HepG2 (cell line): ENCODE measurements at regions not wholly inside any gene's neighbourhood (a gene's known extent, or its start where the extent isn't known, plus 50 kb on each side); places are given as distances from the start of the nearest gene placed in this dataset.

Experiments
- ATAC-seq: fragments of 200-7000 bp; cut with Tn5 transposase; 3 replicates; pipeline ENCODE4 v1.9.1; 2020; ENCODE audit warnings: mild to moderate bottlenecking, moderate library complexity
- BruUV-seq: library from RNA; stranded (reverse); fragments of 400-500 nt; replicated peaks from 2 replicates; lab custom pipeline; 2021; lab: Mats Ljungman, UMichigan
- CTCF ChIA-PET: fragments of 300-600 bp; formaldehyde crosslinking; extraction: SDS; loops from one replicate; lab custom pipeline; 2021; ENCODE audit warnings: low total read pairs, inconsistent platforms, low intra/inter-chr PET ratio; lab: Yijun Ruan, JAX
- POLR2A ChIA-PET: fragments of 350-600 bp; sonication (Branson Sonifier 250); formaldehyde crosslinking; loops from one replicate; lab custom pipeline; 2020; ENCODE audit warnings: antibody characterized with exemption, inconsistent platforms; lab: Yijun Ruan, JAX
- DNase-seq: peaks from one replicate; pipeline ENCODE4 v3.0.0-alpha.2; 2015; ENCODE audit warnings: low spot score
- FAIRE-seq: peaks from 3 replicates; lab custom pipeline; 2011; peaks lifted over from hg19 to GRCh38; lab: Jason Lieb, UNC
- H2AFZ ChIP-seq: one replicate; pipeline ENCODE4 v1.6.1; 2011; ENCODE audit warnings: low read length, inconsistent platforms
- H3K27ac ChIP-seq: fragments of 300-600 bp; 3 replicates; pipeline ENCODE4 v1.8.0; 2011; ENCODE audit warnings: mixed run types, mild to moderate bottlenecking, mixed read lengths, low read length, inconsistent platforms; ENCODE audit not compliant: insufficient read depth; ENCODE audit errors: extremely low read length
- H3K27me3 ChIP-seq, 2 experiments: fragments of 200-600 bp in 1 of 2; 2 replicates in 1 of 2; 3 replicates in 1 of 2; pipeline versions ENCODE4 v1.6.0 to v1.8.0; 2011; ENCODE audit warnings: low read length in 2 of 2, mild to moderate bottlenecking in 2 of 2, moderate library complexity in 2 of 2, inconsistent platforms in 1 of 2; ENCODE audit not compliant: insufficient read depth in 2 of 2, control insufficient read depth in 1 of 2
- H3K36me3 ChIP-seq, 2 experiments: fragments of 200-600 bp in 1 of 2; replicated peaks in 1 of 2; 2 replicates in 1 of 2; 3 replicates in 1 of 2; pipeline versions ENCODE4 v1.5.1 to v1.8.0; 2011; ENCODE audit warnings: low read length in 2 of 2, inconsistent platforms in 1 of 2; ENCODE audit not compliant: insufficient read depth in 2 of 2, control insufficient read depth in 1 of 2
- H3K4me1 ChIP-seq: 2 replicates; pipeline ENCODE4 v1.5.1; 2012; ENCODE audit warnings: low read length, inconsistent platforms; ENCODE audit not compliant: insufficient read depth
- H3K4me2 ChIP-seq: 2 replicates; pipeline ENCODE4 v1.6.0; 2011; ENCODE audit warnings: low read depth, low read length, inconsistent platforms
- H3K4me3 ChIP-seq, 3 experiments: fragments of 200-600 bp in 1 of 3; sonication (generic), shearing (Covaris generic) in 1 of 3; replicated peaks in 1 of 3; 2 replicates each; pipeline ENCODE4 v1.5.1; 2011 to 2016; ENCODE audit warnings: low read length in 3 of 3, inconsistent platforms in 2 of 3, low read depth in 2 of 3, mild to moderate bottlenecking in 2 of 3, control low read depth in 1 of 3, mixed read lengths in 1 of 3; ENCODE audit not compliant: insufficient read depth in 1 of 3
- H3K79me2 ChIP-seq: one replicate; pipeline ENCODE4 v1.6.1; 2011; ENCODE audit warnings: low read length, inconsistent platforms; ENCODE audit not compliant: insufficient read depth
- H3K9ac ChIP-seq: 2 replicates; pipeline ENCODE4 v1.6.0; 2011; ENCODE audit warnings: mild to moderate bottlenecking, low read depth, low read length, inconsistent platforms; ENCODE audit not compliant: insufficient read depth
- H3K9me3 ChIP-seq: 2 replicates; pipeline ENCODE4 v1.5.1; 2012; ENCODE audit warnings: mild to moderate bottlenecking, low read length
- H4K20me1 ChIP-seq: 2 replicates; pipeline ENCODE4 v1.6.0; 2011; ENCODE audit warnings: inconsistent platforms, mild to moderate bottlenecking, low read length, moderate library complexity; ENCODE audit not compliant: insufficient read depth
- ARNT2 ChIP-seq: sonication (generic); formaldehyde crosslinking; IDR thresholded peaks from 2 replicates; pipeline ENCODE4 v1.8.0; 2022; ENCODE audit warnings: mild to moderate bottlenecking, low read depth, missing genetic modification reagents, moderate library complexity
- CAMTA2 ChIP-seq: sonication (generic); formaldehyde crosslinking; IDR thresholded peaks from 2 replicates; pipeline ENCODE4 v1.4.0; 2020; ENCODE audit warnings: mild to moderate bottlenecking, missing genetic modification reagents, borderline replicate concordance
- CC2D1A ChIP-seq: sonication (generic); formaldehyde crosslinking; IDR thresholded peaks from 2 replicates; pipeline ENCODE4 v1.8.1; 2023; ENCODE audit warnings: mild to moderate bottlenecking, missing genetic modification reagents
- MLLT10 ChIP-seq: sonication (generic); formaldehyde crosslinking; IDR thresholded peaks from 2 replicates; pipeline ENCODE4 v1.4.0; 2020; ENCODE audit warnings: missing genetic modification reagents
- SYNCRIP ChIP-seq: fragments of 200-400 bp; formaldehyde crosslinking; IDR thresholded peaks from 2 replicates; pipeline ENCODE4 v1.6.1; 2018; ENCODE audit warnings: mild to moderate bottlenecking, low read depth, low read length; ENCODE audit not compliant: insufficient read depth
- ZNF263 ChIP-seq: sonication (generic); formaldehyde crosslinking; IDR thresholded peaks from 2 replicates; pipeline ENCODE4 v1.4.0; 2020; ENCODE audit warnings: missing genetic modification reagents
- ZNF30 ChIP-seq: sonication (generic); formaldehyde crosslinking; IDR thresholded peaks from 2 replicates; pipeline ENCODE4 v1.5.0; 2020; ENCODE audit warnings: mild to moderate bottlenecking, missing genetic modification reagents
- ZNF672 ChIP-seq: sonication (generic); formaldehyde crosslinking; IDR thresholded peaks from 2 replicates; pipeline ENCODE4 v1.8.1; 2022; ENCODE audit warnings: missing genetic modification reagents
- WGBS: methylation state at CpG from one replicate; pipeline ENCODE4 v1.1.6; 2017; ENCODE audit warnings: low lambda C conversion rate; 5-methylcytosine and 5-hydroxymethylcytosine counted together
- in situ Hi-C: cut with HindIII; loops from 2 replicates; pipeline ENCODE4 v1.10.0; 2017; ENCODE audit warnings: low pct_unique_long_range_greater_than_20kb; ENCODE audit not compliant: extremely low pct_ligation_motif_present
- intact Hi-C: fragments of 100-400 bp; cut with micrococcal nuclease; formaldehyde crosslinking; loops from one replicate; pipeline ENCODE4 v1.10.0; 2022; ENCODE audit not compliant: unreplicated experiment
- TF ChIP-seq, protein P1 (sequence below): sonication (generic); formaldehyde crosslinking; IDR thresholded peaks from 2 replicates; pipeline ENCODE4 v1.4.0; 2020; ENCODE audit warnings: mild to moderate bottlenecking, low read depth, missing genetic modification reagents
- TF ChIP-seq, protein P2 (sequence below): IDR thresholded peaks from 2 replicates; pipeline ENCODE4 v1.6.1; 2016; ENCODE audit warnings: missing compliant biosample characterization, missing genetic modification reagents, borderline replicate concordance
- TF ChIP-seq, protein P3 (sequence below): IDR thresholded peaks from 2 replicates; pipeline ENCODE4 v1.6.1; 2016; ENCODE audit warnings: missing compliant biosample characterization, missing genetic modification reagents, borderline replicate concordance
- TF ChIP-seq, protein P4 (sequence below): sonication (generic); formaldehyde crosslinking; IDR thresholded peaks from 2 replicates; pipeline ENCODE4 v1.5.0; 2020; ENCODE audit warnings: missing genetic modification reagents
- TF ChIP-seq, protein P5 (sequence below): sonication (generic); formaldehyde crosslinking; IDR thresholded peaks from 2 replicates; pipeline ENCODE4 v1.8.1; 2023; ENCODE audit warnings: mild to moderate bottlenecking, inconsistent platforms, moderate library complexity, missing genetic modification reagents, borderline replicate concordance

DNA sequence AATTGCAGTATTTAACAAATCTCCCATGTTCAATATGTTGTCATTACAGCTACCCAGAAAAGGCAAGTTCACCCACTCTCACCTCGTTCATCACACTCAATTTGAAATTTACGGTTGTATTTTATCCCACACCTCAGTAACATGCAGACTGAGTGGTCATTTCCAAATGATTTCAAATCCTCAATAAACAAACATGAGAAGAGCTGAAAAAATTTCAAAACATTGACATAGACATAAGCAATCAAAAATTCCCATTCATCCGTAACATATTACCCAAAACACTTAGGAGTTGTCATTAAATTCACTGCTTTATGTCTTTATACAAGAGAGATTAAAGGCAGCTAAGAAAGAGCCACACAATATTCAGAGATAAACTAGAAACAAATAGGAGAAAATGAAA is 61.7 kb upstream of the NEBL start:
- no TSS peak for BruUV-seq
- no peak overlapping the region for H2AFZ ChIP-seq
- ATAC-seq, result no peak
- H3K4me3 ChIP-seq, result no peak overlapping the region
- FAIRE-seq, result no peak
- POLR2A ChIA-PET, result no interaction called here
- intact Hi-C loops (no loop called here), in situ Hi-C loops (no loop called here)
- H3K4me1 ChIP-seq, result no peaks in the 10 kb centered on the region
- H3K27me3 ChIP-seq, result no peaks in the 10 kb centered on the region
- CTCF ChIA-PET, result no interaction called here
- no peaks in the 10 kb centered on the region for H3K9me3 ChIP-seq
- TF ChIP-seq, protein P1, sequence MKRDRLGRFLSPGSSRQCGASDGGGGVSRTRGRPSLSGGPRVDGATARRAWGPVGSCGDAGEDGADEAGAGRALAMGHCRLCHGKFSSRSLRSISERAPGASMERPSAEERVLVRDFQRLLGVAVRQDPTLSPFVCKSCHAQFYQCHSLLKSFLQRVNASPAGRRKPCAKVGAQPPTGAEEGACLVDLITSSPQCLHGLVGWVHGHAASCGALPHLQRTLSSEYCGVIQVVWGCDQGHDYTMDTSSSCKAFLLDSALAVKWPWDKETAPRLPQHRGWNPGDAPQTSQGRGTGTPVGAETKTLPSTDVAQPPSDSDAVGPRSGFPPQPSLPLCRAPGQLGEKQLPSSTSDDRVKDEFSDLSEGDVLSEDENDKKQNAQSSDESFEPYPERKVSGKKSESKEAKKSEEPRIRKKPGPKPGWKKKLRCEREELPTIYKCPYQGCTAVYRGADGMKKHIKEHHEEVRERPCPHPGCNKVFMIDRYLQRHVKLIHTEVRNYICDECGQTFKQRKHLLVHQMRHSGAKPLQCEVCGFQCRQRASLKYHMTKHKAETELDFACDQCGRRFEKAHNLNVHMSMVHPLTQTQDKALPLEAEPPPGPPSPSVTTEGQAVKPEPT (CRISPR knock-in tag), result no peak
- TF ChIP-seq ARNT2 (CRISPR knock-in tag) (no peak), ZNF263 (CRISPR knock-in tag) (no peak), MLLT10 (CRISPR knock-in tag) (no peak)
- H3K79me2 ChIP-seq, result no peaks in the 10 kb centered on the region
- WGBS, result 6% methylated on average over 3 of the region's 3 CpGs
- no peak overlapping the region for H3K4me2 ChIP-seq
- H3K36me3 ChIP-seq, result no peaks in the 10 kb centered on the region
- H3K27ac ChIP-seq, result no peak overlapping the region
- DNase-seq, result no peak
- H3K9ac ChIP-seq, result no peak overlapping the region
- H4K20me1 ChIP-seq, result no peaks in the 10 kb centered on the region

DNA sequence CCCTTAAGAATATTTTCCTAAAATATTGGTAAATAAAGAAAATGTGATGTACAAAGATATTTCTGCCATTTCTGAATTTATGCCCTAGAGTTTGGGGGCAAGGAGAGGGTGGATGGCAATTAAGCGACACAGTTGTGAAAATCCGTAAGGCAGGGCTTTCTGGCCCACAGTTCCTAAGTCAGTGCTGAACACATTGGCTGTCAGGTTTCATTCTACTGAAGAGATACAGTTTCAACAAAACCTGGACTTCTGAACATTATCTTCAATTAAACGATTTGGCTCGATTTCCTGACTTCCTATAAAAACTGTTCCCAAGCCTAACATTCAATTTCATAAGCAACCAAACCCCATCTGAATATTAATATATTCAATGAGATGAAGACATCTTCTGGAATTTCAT is 61.1 kb upstream of the NEBL start:
- no peak for DNase-seq
- Histone ChIP-seq H3K9me3 (no peaks in the 10 kb centered on the region), H3K4me1 (no peaks in the 10 kb centered on the region), H4K20me1 (no peaks in the 10 kb centered on the region), H3K9ac (no peak overlapping the region), H3K79me2 (no peaks in the 10 kb centered on the region), H3K27ac (no peak overlapping the region), H3K4me3 (no peak overlapping the region), H2AFZ (no peak overlapping the region), H3K4me2 (no peak overlapping the region), H3K36me3 (no peaks in the 10 kb centered on the region), H3K27me3 (no peaks in the 10 kb centered on the region)
- in situ Hi-C loops (no loop called here), intact Hi-C loops (no loop called here)
- ChIA-PET POLR2A (no interaction called here), CTCF (no interaction called here)
- BruUV-seq, result no TSS peak
- ATAC-seq, result no peak
- WGBS, result 45% methylated on average over 4 of the region's 4 CpGs
- FAIRE-seq, result no peak
- TF ChIP-seq, protein P2, sequence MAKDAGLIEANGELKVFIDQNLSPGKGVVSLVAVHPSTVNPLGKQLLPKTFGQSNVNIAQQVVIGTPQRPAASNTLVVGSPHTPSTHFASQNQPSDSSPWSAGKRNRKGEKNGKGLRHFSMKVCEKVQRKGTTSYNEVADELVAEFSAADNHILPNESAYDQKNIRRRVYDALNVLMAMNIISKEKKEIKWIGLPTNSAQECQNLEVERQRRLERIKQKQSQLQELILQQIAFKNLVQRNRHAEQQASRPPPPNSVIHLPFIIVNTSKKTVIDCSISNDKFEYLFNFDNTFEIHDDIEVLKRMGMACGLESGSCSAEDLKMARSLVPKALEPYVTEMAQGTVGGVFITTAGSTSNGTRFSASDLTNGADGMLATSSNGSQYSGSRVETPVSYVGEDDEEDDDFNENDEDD (CRISPR knock-in tag), result no peak
- no peak for TF ChIP-seq CAMTA2 (CRISPR knock-in tag)
- no peak for TF ChIP-seq CC2D1A
- TF ChIP-seq, protein P3, sequence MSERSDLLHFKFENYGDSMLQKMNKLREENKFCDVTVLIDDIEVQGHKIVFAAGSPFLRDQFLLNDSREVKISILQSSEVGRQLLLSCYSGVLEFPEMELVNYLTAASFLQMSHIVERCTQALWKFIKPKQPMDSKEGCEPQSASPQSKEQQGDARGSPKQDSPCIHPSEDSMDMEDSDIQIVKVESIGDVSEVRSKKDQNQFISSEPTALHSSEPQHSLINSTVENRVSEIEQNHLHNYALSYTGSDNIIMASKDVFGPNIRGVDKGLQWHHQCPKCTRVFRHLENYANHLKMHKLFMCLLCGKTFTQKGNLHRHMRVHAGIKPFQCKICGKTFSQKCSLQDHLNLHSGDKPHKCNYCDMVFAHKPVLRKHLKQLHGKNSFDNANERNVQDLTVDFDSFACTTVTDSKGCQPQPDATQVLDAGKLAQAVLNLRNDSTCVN (CRISPR knock-in tag), result no peak
- no peak for TF ChIP-seq ZNF672 (CRISPR knock-in tag)
- no peak for TF ChIP-seq SYNCRIP
- TF ChIP-seq ZNF30 (CRISPR knock-in tag), result no peak
- TF ChIP-seq, protein P4, sequence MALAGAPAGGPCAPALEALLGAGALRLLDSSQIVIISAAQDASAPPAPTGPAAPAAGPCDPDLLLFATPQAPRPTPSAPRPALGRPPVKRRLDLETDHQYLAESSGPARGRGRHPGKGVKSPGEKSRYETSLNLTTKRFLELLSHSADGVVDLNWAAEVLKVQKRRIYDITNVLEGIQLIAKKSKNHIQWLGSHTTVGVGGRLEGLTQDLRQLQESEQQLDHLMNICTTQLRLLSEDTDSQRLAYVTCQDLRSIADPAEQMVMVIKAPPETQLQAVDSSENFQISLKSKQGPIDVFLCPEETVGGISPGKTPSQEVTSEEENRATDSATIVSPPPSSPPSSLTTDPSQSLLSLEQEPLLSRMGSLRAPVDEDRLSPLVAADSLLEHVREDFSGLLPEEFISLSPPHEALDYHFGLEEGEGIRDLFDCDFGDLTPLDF (CRISPR knock-in tag), result no peak
- TF ChIP-seq, protein P5, sequence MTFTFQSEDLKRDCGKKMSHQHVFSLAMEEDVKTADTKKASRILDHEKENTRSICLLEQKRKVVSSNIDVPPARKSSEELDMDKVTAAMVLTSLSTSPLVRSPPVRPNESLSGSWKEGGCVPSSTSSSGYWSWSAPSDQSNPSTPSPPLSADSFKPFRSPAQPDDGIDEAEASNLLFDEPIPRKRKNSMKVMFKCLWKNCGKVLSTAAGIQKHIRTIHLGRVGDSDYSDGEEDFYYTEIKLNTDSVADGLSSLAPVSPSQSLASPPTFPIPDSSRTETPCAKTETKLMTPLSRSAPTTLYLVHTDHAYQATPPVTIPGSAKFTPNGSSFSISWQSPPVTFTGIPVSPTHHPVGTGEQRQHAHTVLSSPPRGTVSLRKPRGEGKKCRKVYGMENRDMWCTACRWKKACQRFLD (CRISPR knock-in tag), result no peak
